ENCODE measurements at regions not wholly inside any gene's neighbourhood (a gene's known extent, or its start where the extent isn't known, plus 50 kb on each side); places are given as distances from the start of the nearest gene placed in this dataset.
"Not testable (repeated sequence)": the region's sequence is repeated elsewhere in the genome, so short reads cannot be mapped to it uniquely, and the experiment has no call there.

GRCh38 chr3:8052659-8053058 is 449.0 kb upstream of the LMCD1 start:
- intact Hi-C loops (cut with DNase I): no loop called here
- H3K9me3 ChIP-seq: no peaks in the 10 kb centered on the region
- DNase-seq: peak in 3 of 5 donors; percentile 27 to 59 (median 40)

GRCh38 chr3:8068135-8068534 is 433.5 kb upstream of the LMCD1 start:
- H3K4me3 ChIP-seq; H3K9me3 ChIP-seq; ATAC-seq; H3K4me1 ChIP-seq; intact Hi-C loops (cut with DNase I); DNase-seq; H3K36me3 ChIP-seq; H3K27me3 ChIP-seq; H3K27ac ChIP-seq: not testable (repeated sequence)
- 82 to 85% (median 84%) methylated on average over 9 of the region's 9 CpGs for WGBS, 4 donors

More at GRCh38 chr3:8052659-8053058, 449.0 kb upstream of the LMCD1 start:
- H3K27ac ChIP-seq: no peak overlapping the region
- peaks cover 0 to 30% (median 8%) of the 10 kb centered on the region in 12 donors for H3K4me1 ChIP-seq
- WGBS, 4 donors: 33 to 40% (median 34%) methylated on average over 7 of the region's 7 CpGs
- TF ChIP-seq POLR2A (IDR thresholded peaks at IDR 0.05) (no peak), CTCF (IDR thresholded peaks at IDR 0.05) (no peak)
- H3K27me3 ChIP-seq: no peaks in the 10 kb centered on the region
- no peaks in the 10 kb centered on the region for H3K36me3 ChIP-seq
- ATAC-seq: peak; percentile 64 to 78 (median 76)
- H3K4me3 ChIP-seq: no peak overlapping the region

- H3K27me3 ChIP-seq: no peaks in the 10 kb centered on the region
- intact Hi-C loops (cut with DNase I): no loop called here
- ATAC-seq: no peak
- no peaks in the 10 kb centered on the region for H3K4me1 ChIP-seq
- no peak for DNase-seq
- TF ChIP-seq POLR2A (IDR thresholded peaks at IDR 0.05) (no peak), CTCF (IDR thresholded peaks at IDR 0.05) (no peak)
- H3K4me3 ChIP-seq: no peak overlapping the region
- no peaks in the 10 kb centered on the region for H3K36me3 ChIP-seq
- H3K9me3 ChIP-seq: peaks cover 0 to 9% (median 0%) of the 10 kb centered on the region in 12 donors
- WGBS, 4 donors: 70 to 85% (median 73%) methylated on average over 1 of the region's 1 CpG
- H3K27ac ChIP-seq: no peak overlapping the region
These were observed 432.2 kb upstream of the LMCD1 start for GRCh38 chr3:8069471-8069870.

- no peak for ATAC-seq
- no peak overlapping the region for H3K27ac ChIP-seq
- TF ChIP-seq CTCF (IDR thresholded peaks at IDR 0.05) (no peak), POLR2A (IDR thresholded peaks at IDR 0.05) (no peak)
- peaks cover 0 to 9% (median 0%) of the 10 kb centered on the region in 12 donors for H3K9me3 ChIP-seq
- no peaks in the 10 kb centered on the region for H3K36me3 ChIP-seq
- H3K27me3 ChIP-seq: no peaks in the 10 kb centered on the region
- intact Hi-C loops (cut with DNase I): no loop called here
- DNase-seq: no peak
- no peak overlapping the region for H3K4me3 ChIP-seq
- no peaks in the 10 kb centered on the region for H3K4me1 ChIP-seq
These were observed 431.6 kb upstream of the LMCD1 start for GRCh38 chr3:8070011-8070410.

- intact Hi-C loops (cut with DNase I); H3K4me3 ChIP-seq; H3K36me3 ChIP-seq; ATAC-seq; H3K27ac ChIP-seq; DNase-seq; H3K27me3 ChIP-seq; H3K9me3 ChIP-seq; H3K4me1 ChIP-seq: not testable (repeated sequence)
- 90 to 96% (median 92%) methylated on average over 3 of the region's 3 CpGs for WGBS, 4 donors
These were observed 426.9 kb upstream of the LMCD1 start for GRCh38 chr3:8074740-8075139.

Measured in heart left ventricle (tissue), 16 donors.